ENCODE measurements at regions not wholly inside any gene's neighbourhood (a gene's known extent, or its start where the extent isn't known, plus 50 kb on each side); places are given as distances from the start of the nearest gene placed in this dataset.
"Not testable (repeated sequence)": the region's sequence is repeated elsewhere in the genome, so short reads cannot be mapped to it uniquely, and the experiment has no call there.

DNA sequence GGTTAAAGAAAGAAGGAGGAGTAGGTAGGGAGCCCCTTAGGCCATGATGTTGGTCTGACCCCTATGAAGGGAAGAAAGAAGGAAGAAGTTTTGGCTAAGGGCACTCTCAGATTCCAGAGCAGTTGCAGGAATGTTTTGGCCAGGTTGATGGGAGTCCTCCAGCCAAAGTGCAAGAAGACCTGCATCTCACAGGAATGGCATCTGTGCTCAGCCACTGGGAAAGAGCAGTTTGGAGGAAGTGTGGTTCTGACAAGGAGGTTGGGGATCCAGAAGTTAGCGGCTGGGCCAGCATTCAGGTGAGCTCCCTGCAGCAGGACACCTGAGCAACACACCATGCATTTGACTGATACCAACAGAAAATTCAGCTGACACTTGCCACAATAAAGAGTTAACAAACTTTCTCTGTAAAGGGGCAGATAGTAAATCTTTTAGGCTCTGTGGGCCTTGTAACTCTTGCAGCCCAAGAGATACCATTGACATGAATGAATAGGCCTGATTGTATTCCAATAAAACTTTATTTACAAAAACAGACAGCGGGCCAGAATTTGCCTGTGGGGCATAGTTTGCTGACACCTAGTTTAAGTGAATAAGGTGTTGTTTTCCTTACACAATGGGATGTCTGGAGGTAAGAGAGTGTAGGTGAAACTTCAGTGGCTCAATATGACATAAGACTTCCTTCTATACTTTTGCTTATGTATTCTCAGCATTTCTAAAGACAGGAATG lies 71.0 kb downstream of the EDN1 start:
- TF ChIP-seq CTCF (conservative IDR thresholded peaks at IDR 0.05): no peak
- H3K9me3 Mint-ChIP-seq: no peaks in the 10 kb centered on the region

GRCh38 chr6:12363277-12363650 lies 73.1 kb downstream of the EDN1 start:
- H3K36me3 Mint-ChIP-seq (ENCODE audit: low read depth); H3K27ac Mint-ChIP-seq; H3K9me3 ChIP-seq (ENCODE audit: control insufficient read depth, low read length); H3K27me3 ChIP-seq (ENCODE audit: control insufficient read depth, insufficient read depth, low read length, poor library complexity, severe bottlenecking); H3K27me3 Mint-ChIP-seq (ENCODE audit: insufficient read depth); H3K27ac ChIP-seq (ENCODE audit: low read depth, low read length); H3K4me3 Mint-ChIP-seq; H3K4me1 ChIP-seq (ENCODE audit: control insufficient read depth, insufficient read depth, low read length); H3K9me3 Mint-ChIP-seq; DNase-seq; H3K4me3 ChIP-seq (ENCODE audit: low read length); H3K9ac ChIP-seq (ENCODE audit: extremely low read depth, low read length, poor library complexity, severe bottlenecking); H3K36me3 ChIP-seq (ENCODE audit: control insufficient read depth, insufficient read depth, low read length): not testable (repeated sequence)
- H3K4me1 Mint-ChIP-seq: peaks cover 20% of the 10 kb centered on the region
- 93 to 98% methylated on average over 6 of the region's 6 CpGs for WGBS, 2 experiments (ENCODE audit: insufficient coverage in 1 of 2, insufficient read length in 1 of 2)

More for the DNA sequence above, 71.0 kb downstream of the EDN1 start:
- Mint-ChIP-seq H3K27me3 (ENCODE audit: insufficient read depth) (peaks cover 7% of the 10 kb centered on the region), H3K36me3 (ENCODE audit: low read depth) (no peaks in the 10 kb centered on the region), H3K27ac (no peak overlapping the region), H3K4me3 (no peak overlapping the region), H3K4me1 (peaks cover 11% of the 10 kb centered on the region)
- Histone ChIP-seq H3K4me3 (ENCODE audit: low read length) (no peak overlapping the region), H3K9me3 (ENCODE audit: control insufficient read depth, low read length) (peaks cover 8% of the 10 kb centered on the region), H3K9ac (ENCODE audit: extremely low read depth, low read length, poor library complexity, severe bottlenecking) (no peak overlapping the region), H3K4me1 (ENCODE audit: control insufficient read depth, insufficient read depth, low read length) (peaks cover 4% of the 10 kb centered on the region), H3K36me3 (ENCODE audit: control insufficient read depth, insufficient read depth, low read length) (no peaks in the 10 kb centered on the region), H3K27me3 (ENCODE audit: control insufficient read depth, insufficient read depth, low read length, poor library complexity, severe bottlenecking) (no peaks in the 10 kb centered on the region), H3K27ac (ENCODE audit: low read depth, low read length) (no peak overlapping the region)
- no peak for DNase-seq
- 92 to 100% methylated on average over 1 to 2 of the region's 2 CpGs for WGBS, 2 experiments (ENCODE audit: insufficient coverage in 1 of 2, insufficient read length in 1 of 2)

GRCh38 chr6:12363651-12364381 lies 73.7 kb downstream of the EDN1 start:
- H3K27me3 Mint-ChIP-seq (ENCODE audit: insufficient read depth): peaks cover 7% of the 10 kb centered on the region
- Histone ChIP-seq H3K4me1 (ENCODE audit: control insufficient read depth, insufficient read depth, low read length) (peaks cover 4% of the 10 kb centered on the region), H3K4me3 (ENCODE audit: low read length) (no peak overlapping the region), H3K9ac (ENCODE audit: extremely low read depth, low read length, poor library complexity, severe bottlenecking) (no peak overlapping the region), H3K27me3 (ENCODE audit: control insufficient read depth, insufficient read depth, low read length, poor library complexity, severe bottlenecking) (no peaks in the 10 kb centered on the region), H3K9me3 (ENCODE audit: control insufficient read depth, low read length) (peaks cover 8% of the 10 kb centered on the region), H3K27ac (ENCODE audit: low read depth, low read length) (no peak overlapping the region), H3K36me3 (ENCODE audit: control insufficient read depth, insufficient read depth, low read length) (no peaks in the 10 kb centered on the region)
- no peaks in the 10 kb centered on the region for H3K9me3 Mint-ChIP-seq
- no peak overlapping the region for H3K27ac Mint-ChIP-seq
- H3K4me3 Mint-ChIP-seq: no peak overlapping the region
- 94 to 97% methylated on average over 6 to 8 of the region's 11 CpGs for WGBS, 2 experiments (ENCODE audit: insufficient coverage in 1 of 2, insufficient read length in 1 of 2)
- no peaks in the 10 kb centered on the region for H3K36me3 Mint-ChIP-seq (ENCODE audit: low read depth)
- DNase-seq: no peak
- TF ChIP-seq CTCF (conservative IDR thresholded peaks at IDR 0.05): no peak
- peaks cover 25% of the 10 kb centered on the region for H3K4me1 Mint-ChIP-seq
